SK-N-SH (cell line): ENCODE measurements at regions not wholly inside any gene's neighbourhood (a gene's known extent, or its start where the extent isn't known, plus 50 kb on each side); places are given as distances from the start of the nearest gene placed in this dataset.

Experiments
- CTCF ChIA-PET: fragments of 300-600, 350-600 bp; formaldehyde crosslinking; extraction: SDS; loops from one replicate; lab custom pipeline; 2021; lab: Yijun Ruan, JAX
- POLR2A ChIA-PET: fragments of 350-600 bp; sonication (Branson Sonifier 250); formaldehyde crosslinking; extraction: SDS; loops from one replicate; lab custom pipeline; 2020; ENCODE audit warnings: antibody characterized with exemption, inconsistent platforms; lab: Yijun Ruan, JAX
- DNase-seq: peaks from one replicate; pipeline ENCODE4 v3.0.0; 2012
- H2AFZ ChIP-seq: fragments of 200-600 bp; sonication (generic); 2 replicates; pipeline ENCODE4 v1.8.1; 2016; ENCODE audit warnings: antibody characterized with exemption, mild to moderate bottlenecking, low read depth
- H3F3A ChIP-seq: fragments of 200-600 bp; sonication (generic); replicated peaks from 2 replicates; pipeline ENCODE3; 2016; ENCODE audit warnings: antibody characterized with exemption, mild to moderate bottlenecking; ENCODE audit not compliant: insufficient read depth
- H3K27ac ChIP-seq, 2 experiments: fragments of 200-500 bp in 1 of 2; fragments of 200-600 bp in 1 of 2; sonication (Bioruptor generic) in 1 of 2; sonication (generic), shearing (Covaris generic) in 1 of 2; 2 replicates each; pipeline versions ENCODE4 v1.5.1 to v1.6.1; 2014 to 2016; ENCODE audit warnings: low read depth in 2 of 2, inconsistent platforms in 1 of 2, low read length in 1 of 2, mild to moderate bottlenecking in 1 of 2, mixed read lengths in 1 of 2
- H3K27me3 ChIP-seq: fragments of 200-600 bp; sonication (generic), shearing (Covaris generic); 2 replicates; pipeline ENCODE4 v1.6.1; 2016; ENCODE audit warnings: mixed run types; ENCODE audit not compliant: insufficient read depth
- H3K36me3 ChIP-seq, 2 experiments: fragments of 200-500 bp in 1 of 2; fragments of 200-600 bp in 1 of 2; sonication (Bioruptor generic) in 1 of 2; sonication (generic) in 1 of 2; replicated peaks in 1 of 2; 2 replicates each; pipeline versions ENCODE3 to v1.5.1; 2014 to 2016; ENCODE audit warnings: low read length in 1 of 2, mild to moderate bottlenecking in 1 of 2; ENCODE audit not compliant: insufficient read depth in 2 of 2, control insufficient read depth in 1 of 2
- H3K4me1 ChIP-seq, 2 experiments: fragments of 200-500 bp in 1 of 2; fragments of 200-600 bp in 1 of 2; sonication (Bioruptor generic) in 1 of 2; sonication (generic), shearing (Covaris generic) in 1 of 2; 2 replicates each; pipeline versions ENCODE4 v1.5.1 to v1.6.1; 2014 to 2016; ENCODE audit warnings: low read depth in 1 of 2, low read length in 1 of 2, mixed run types in 1 of 2; ENCODE audit not compliant: insufficient read depth in 2 of 2, control insufficient read depth in 1 of 2
- H3K4me2 ChIP-seq: fragments of 200-600 bp; sonication (generic), shearing (Covaris generic); 2 replicates; pipeline ENCODE4 v1.6.1; 2017; ENCODE audit warnings: mixed run types
- H3K4me3 ChIP-seq, 2 experiments: fragments of 200-500 bp in 1 of 2; fragments of 200-600 bp in 1 of 2; sonication (Bioruptor generic) in 1 of 2; sonication (generic), shearing (Covaris generic) in 1 of 2; 2 replicates each; pipeline versions ENCODE4 v1.5.1 to v1.8.1; 2014 to 2016; ENCODE audit warnings: low read depth in 2 of 2, inconsistent platforms in 1 of 2, low read length in 1 of 2, mild to moderate bottlenecking in 1 of 2, mixed read lengths in 1 of 2, moderate library complexity in 1 of 2
- H3K79me2 ChIP-seq: fragments of 200-600 bp; sonication (generic); 2 replicates; pipeline ENCODE4 v1.8.1; 2017; ENCODE audit warnings: mild to moderate bottlenecking; ENCODE audit not compliant: insufficient read depth
- H3K9ac ChIP-seq: fragments of 200-600 bp; sonication (generic); 2 replicates; pipeline ENCODE4 v1.6.1; 2017; ENCODE audit warnings: mixed run types
- H3K9me2 ChIP-seq: fragments of 200-600 bp; sonication (generic); 2 replicates; pipeline ENCODE4 v1.6.1; 2017; ENCODE audit warnings: mixed run types
- H3K9me3 ChIP-seq: fragments of 200-600 bp; sonication (generic); 2 replicates; pipeline ENCODE4 v1.6.1; 2017; ENCODE audit warnings: mixed run types, mild to moderate bottlenecking, moderate library complexity
- H4K20me1 ChIP-seq: fragments of 200-600 bp; sonication (generic); 2 replicates; pipeline ENCODE4 v1.6.1; 2017; ENCODE audit warnings: mild to moderate bottlenecking, mixed run types; ENCODE audit not compliant: insufficient read depth
- ELF1 ChIP-seq: IDR thresholded peaks from 2 replicates; pipeline ENCODE4 v1.4.0; 2012
- EZH2phosphoT487 ChIP-seq: fragments of 200-600 bp; sonication (generic); IDR thresholded peaks from 2 replicates; pipeline ENCODE4 v1.6.1; 2017; ENCODE audit warnings: low read depth, mixed run types, mild to moderate bottlenecking, antibody characterized with exemption, moderate library complexity, borderline replicate concordance
- FOXM1 ChIP-seq: IDR thresholded peaks from 2 replicates; pipeline ENCODE4 v1.4.0; 2012; ENCODE audit warnings: low read depth, mild to moderate bottlenecking
- GABPA ChIP-seq: IDR thresholded peaks from 2 replicates; pipeline ENCODE4 v1.4.0; 2012; ENCODE audit warnings: low read depth, mild to moderate bottlenecking
- JUND ChIP-seq: IDR thresholded peaks from 2 replicates; pipeline ENCODE4 v1.4.0; 2012
- MEF2A ChIP-seq: IDR thresholded peaks from 2 replicates; pipeline ENCODE4 v1.4.0; 2012; ENCODE audit warnings: low read depth, borderline replicate concordance
- NRF1 ChIP-seq: IDR thresholded peaks from 2 replicates; pipeline ENCODE4 v1.6.1; 2012; ENCODE audit warnings: low read depth, mild to moderate bottlenecking, low read length
- PBX3 ChIP-seq: IDR thresholded peaks from 2 replicates; pipeline ENCODE4; 2012
- RAD21 ChIP-seq: IDR thresholded peaks from 2 replicates; pipeline ENCODE4 v1.6.1; 2012; ENCODE audit warnings: mild to moderate bottlenecking, low read length
- RXRA ChIP-seq: IDR thresholded peaks from 2 replicates; pipeline ENCODE4 v1.4.0; 2012; ENCODE audit warnings: low read depth, mild to moderate bottlenecking, borderline replicate concordance
- SIN3A ChIP-seq: IDR thresholded peaks from 2 replicates; pipeline ENCODE4 v1.6.1; 2012; ENCODE audit warnings: low read depth, mild to moderate bottlenecking, low read length, moderate library complexity, borderline replicate concordance
- SMC3 ChIP-seq: IDR thresholded peaks from 2 replicates; pipeline ENCODE4 v1.6.1; 2012; ENCODE audit warnings: low read depth, low read length, improper control_type of control experiment
- YY1 ChIP-seq: IDR thresholded peaks from 2 replicates; pipeline ENCODE4 v1.4.0; 2012; ENCODE audit warnings: low read depth, mild to moderate bottlenecking
- WGBS: methylation state at CpG from one replicate; pipeline ENCODE4 v1.1.6; 2017; ENCODE audit warnings: low lambda C conversion rate; 5-methylcytosine and 5-hydroxymethylcytosine counted together
- TF ChIP-seq, protein P1 (sequence below): fragments of 200-600 bp; sonication (generic); IDR thresholded peaks from 2 replicates; pipeline ENCODE4 v1.6.1; 2017; ENCODE audit warnings: antibody characterized with exemption, mild to moderate bottlenecking, moderate library complexity
- TF ChIP-seq, protein P2 (sequence below): IDR thresholded peaks from 2 replicates; pipeline ENCODE4 v1.6.1; 2012; ENCODE audit warnings: mild to moderate bottlenecking, low read depth, low read length, moderate library complexity

- WGBS = 2% methylated on average over 2 of the region's 2 CpGs
- Histone ChIP-seq H3K9me2 (no peaks in the 10 kb centered on the region), H3K27me3 (peaks cover 7% of the 10 kb centered on the region; the same call in 1 of the 2 replicates), H3F3A (no peaks in the 10 kb centered on the region), H3K79me2 (no peaks in the 10 kb centered on the region), H3K9me3 (no peaks in the 10 kb centered on the region), H4K20me1 (no peaks in the 10 kb centered on the region), H3K4me3 (no peak overlapping the region), H3K4me1 (no peaks in the 10 kb centered on the region), H3K4me2 (no peak overlapping the region), H2AFZ (no peak overlapping the region), H3K27ac (no peak overlapping the region), H3K36me3 (no peaks in the 10 kb centered on the region), H3K9ac (no peak overlapping the region)
- no peak for DNase-seq
- TF ChIP-seq, protein P1, sequence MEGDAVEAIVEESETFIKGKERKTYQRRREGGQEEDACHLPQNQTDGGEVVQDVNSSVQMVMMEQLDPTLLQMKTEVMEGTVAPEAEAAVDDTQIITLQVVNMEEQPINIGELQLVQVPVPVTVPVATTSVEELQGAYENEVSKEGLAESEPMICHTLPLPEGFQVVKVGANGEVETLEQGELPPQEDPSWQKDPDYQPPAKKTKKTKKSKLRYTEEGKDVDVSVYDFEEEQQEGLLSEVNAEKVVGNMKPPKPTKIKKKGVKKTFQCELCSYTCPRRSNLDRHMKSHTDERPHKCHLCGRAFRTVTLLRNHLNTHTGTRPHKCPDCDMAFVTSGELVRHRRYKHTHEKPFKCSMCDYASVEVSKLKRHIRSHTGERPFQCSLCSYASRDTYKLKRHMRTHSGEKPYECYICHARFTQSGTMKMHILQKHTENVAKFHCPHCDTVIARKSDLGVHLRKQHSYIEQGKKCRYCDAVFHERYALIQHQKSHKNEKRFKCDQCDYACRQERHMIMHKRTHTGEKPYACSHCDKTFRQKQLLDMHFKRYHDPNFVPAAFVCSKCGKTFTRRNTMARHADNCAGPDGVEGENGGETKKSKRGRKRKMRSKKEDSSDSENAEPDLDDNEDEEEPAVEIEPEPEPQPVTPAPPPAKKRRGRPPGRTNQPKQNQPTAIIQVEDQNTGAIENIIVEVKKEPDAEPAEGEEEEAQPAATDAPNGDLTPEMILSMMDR = no peak
- TF ChIP-seq GABPA (no peak), RXRA (no peak), FOXM1 (no peak), JUND (no peak), ELF1 (no peak)
- ChIA-PET POLR2A (no interaction called here), CTCF (interaction anchor here (0.6 to 2.5 kb wide), 23 partner anchors 8 to 743 kb away, joined by 3 to 13 read pairs (median 3); no protein-coding TSS in a partner anchor)
Measured at GRCh38 chr9:73022353-73022752, 69.5 kb upstream of the ALDH1A1 start.

GRCh38 chr9:73020877-73021276 is 68.0 kb upstream of the ALDH1A1 start:
- H3K9me3 ChIP-seq = no peaks in the 10 kb centered on the region
- no peak for DNase-seq
- ChIA-PET POLR2A (no interaction called here), CTCF (interaction anchor here (0.8 kb wide), 1 partner anchor 149 kb away, joined by 4 read pairs; no protein-coding TSS in a partner anchor)
- H3K36me3 ChIP-seq = no peaks in the 10 kb centered on the region
- H2AFZ ChIP-seq = no peak overlapping the region
- no peak overlapping the region for H3K27ac ChIP-seq
- no peak overlapping the region for H3K4me3 ChIP-seq
- no peak overlapping the region for H3K9ac ChIP-seq
- TF ChIP-seq RAD21 (no peak), YY1 (no peak), RXRA (no peak), NRF1 (no peak), MEF2A (no peak), PBX3 (no peak), EZH2phosphoT487 (no peak), FOXM1 (no peak), SIN3A (no peak), SMC3 (no peak), JUND (no peak)
- TF ChIP-seq, protein P1 = no peak
- TF ChIP-seq, protein P2, sequence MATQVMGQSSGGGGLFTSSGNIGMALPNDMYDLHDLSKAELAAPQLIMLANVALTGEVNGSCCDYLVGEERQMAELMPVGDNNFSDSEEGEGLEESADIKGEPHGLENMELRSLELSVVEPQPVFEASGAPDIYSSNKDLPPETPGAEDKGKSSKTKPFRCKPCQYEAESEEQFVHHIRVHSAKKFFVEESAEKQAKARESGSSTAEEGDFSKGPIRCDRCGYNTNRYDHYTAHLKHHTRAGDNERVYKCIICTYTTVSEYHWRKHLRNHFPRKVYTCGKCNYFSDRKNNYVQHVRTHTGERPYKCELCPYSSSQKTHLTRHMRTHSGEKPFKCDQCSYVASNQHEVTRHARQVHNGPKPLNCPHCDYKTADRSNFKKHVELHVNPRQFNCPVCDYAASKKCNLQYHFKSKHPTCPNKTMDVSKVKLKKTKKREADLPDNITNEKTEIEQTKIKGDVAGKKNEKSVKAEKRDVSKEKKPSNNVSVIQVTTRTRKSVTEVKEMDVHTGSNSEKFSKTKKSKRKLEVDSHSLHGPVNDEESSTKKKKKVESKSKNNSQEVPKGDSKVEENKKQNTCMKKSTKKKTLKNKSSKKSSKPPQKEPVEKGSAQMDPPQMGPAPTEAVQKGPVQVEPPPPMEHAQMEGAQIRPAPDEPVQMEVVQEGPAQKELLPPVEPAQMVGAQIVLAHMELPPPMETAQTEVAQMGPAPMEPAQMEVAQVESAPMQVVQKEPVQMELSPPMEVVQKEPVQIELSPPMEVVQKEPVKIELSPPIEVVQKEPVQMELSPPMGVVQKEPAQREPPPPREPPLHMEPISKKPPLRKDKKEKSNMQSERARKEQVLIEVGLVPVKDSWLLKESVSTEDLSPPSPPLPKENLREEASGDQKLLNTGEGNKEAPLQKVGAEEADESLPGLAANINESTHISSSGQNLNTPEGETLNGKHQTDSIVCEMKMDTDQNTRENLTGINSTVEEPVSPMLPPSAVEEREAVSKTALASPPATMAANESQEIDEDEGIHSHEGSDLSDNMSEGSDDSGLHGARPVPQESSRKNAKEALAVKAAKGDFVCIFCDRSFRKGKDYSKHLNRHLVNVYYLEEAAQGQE = no peak
- no peaks in the 10 kb centered on the region for H4K20me1 ChIP-seq
- no peaks in the 10 kb centered on the region for H3K9me2 ChIP-seq
- no peaks in the 10 kb centered on the region; the same call in 1 of the 2 replicates for H3K27me3 ChIP-seq
- 5% methylated on average over 3 of the region's 3 CpGs for WGBS
- no peaks in the 10 kb centered on the region for H3K79me2 ChIP-seq
- H3F3A ChIP-seq = no peaks in the 10 kb centered on the region
- no peak overlapping the region for H3K4me2 ChIP-seq
- H3K4me1 ChIP-seq = no peaks in the 10 kb centered on the region
